AG10803 (cell line): ENCODE measurements at regions not wholly inside any gene's neighbourhood (a gene's known extent, or its start where the extent isn't known, plus 50 kb on each side); places are given as distances from the start of the nearest gene placed in this dataset.

Source experiments
- DNase-seq: peaks from one replicate; pipeline ENCODE4 v3.0.0; 2010; ENCODE audit warnings: low read depth
- H3K4me3 ChIP-seq: 2 replicates; pipeline ENCODE4 v1.5.1; 2011; ENCODE audit warnings: mild to moderate bottlenecking, low read length, control low read depth
- CTCF ChIP-seq: conservative IDR thresholded peaks from 2 replicates; pipeline ENCODE4 v1.5.1; 2011; ENCODE audit warnings: mild to moderate bottlenecking, low read length, control low read depth, inconsistent platforms

- DNase-seq = peak; percentile 63
- peak overlapping the region; percentile 36 for H3K4me3 ChIP-seq
- no peak for TF ChIP-seq CTCF
Measured at GRCh38 chr6:168157272-168158212, 78.5 kb upstream of the FRMD1 start.

DNA sequence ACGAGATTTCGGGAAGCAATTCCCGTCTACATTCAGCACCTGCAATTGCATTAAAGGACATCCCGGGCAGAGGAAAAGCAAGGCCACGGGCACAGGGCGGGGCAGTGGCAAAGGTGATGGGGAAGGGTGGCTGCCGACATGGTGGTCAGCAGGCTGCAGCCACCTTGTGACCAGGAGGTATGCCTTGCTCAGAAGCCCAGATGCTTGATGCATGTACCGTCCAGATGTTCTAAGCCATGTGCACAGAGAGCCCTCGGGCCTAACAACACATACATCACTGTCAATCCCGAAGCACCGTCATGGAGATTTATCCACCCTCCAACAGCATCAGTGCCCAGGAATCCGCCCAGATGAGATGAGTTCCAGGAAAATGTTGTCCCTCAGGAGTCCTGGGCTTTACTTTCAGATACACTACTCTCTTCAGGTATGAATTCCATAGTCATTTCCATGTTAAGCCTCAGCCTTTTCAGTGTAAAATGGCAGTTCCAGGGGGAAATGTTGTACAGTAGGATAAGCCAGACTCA lies 77.8 kb upstream of the FRMD1 start:
- no peak overlapping the region for H3K4me3 ChIP-seq
- TF ChIP-seq CTCF = no peak
- no peak for DNase-seq

GRCh38 chr6:168155821-168156741 lies 77.1 kb upstream of the FRMD1 start:
- DNase-seq = no peak
- no peak overlapping the region for H3K4me3 ChIP-seq
- no peak for TF ChIP-seq CTCF

DNA sequence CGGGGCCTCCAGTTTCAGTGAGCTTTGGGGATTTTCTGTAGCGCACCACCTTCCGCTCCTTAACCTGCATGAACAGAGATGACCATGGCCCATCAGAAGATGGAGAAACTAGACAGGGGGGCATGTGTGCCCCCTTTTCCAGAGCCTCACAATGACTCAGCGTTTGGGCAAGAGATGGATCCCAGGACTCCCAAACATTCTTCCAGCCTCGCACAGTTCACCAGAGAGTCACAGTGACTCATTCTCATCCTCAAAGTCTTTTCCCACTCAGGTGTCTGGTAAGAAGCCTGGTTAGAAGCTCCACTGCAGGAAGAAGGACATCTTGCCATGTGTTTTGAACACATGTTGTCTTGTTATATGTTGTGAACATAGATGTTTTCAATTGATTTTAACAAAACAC lies 76.2 kb upstream of the FRMD1 start:
- H3K4me3 ChIP-seq = no peak overlapping the region
- no peak for TF ChIP-seq CTCF
- peak; percentile 46 for DNase-seq

DNA sequence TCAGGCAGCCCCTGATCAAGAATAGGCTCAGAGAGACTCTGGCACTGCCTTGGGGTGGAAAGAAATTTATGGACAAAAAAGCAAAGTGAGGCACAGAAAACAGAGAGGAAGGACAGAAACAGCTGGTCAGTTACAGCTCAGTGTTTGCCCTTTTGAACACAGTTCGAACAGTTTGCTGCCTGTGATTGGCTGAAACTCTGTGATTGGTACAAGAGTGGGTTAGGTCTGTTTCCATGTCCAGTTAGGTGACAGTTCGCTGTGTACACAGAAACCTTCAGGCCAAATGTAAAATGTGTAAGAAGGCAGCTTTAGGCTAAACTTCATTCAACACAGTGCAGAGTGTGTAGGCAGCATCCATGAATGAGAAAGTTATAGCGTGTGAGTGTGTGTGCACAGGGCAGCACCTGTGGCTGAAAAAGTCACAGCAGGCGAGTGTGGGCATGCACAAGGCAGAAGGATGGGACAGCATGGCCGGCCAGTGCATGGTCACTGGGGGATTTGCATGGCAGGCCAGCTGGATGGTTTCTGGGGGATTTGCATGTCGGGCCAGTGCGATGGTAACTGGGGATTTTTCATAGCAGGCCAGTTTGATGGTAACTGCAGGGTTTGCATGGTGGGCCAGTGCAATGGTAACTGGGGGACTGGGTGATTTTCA lies 75.4 kb upstream of the FRMD1 start:
- TF ChIP-seq CTCF = no peak
- DNase-seq = no peak
- H3K4me3 ChIP-seq = no peak overlapping the region

DNA sequence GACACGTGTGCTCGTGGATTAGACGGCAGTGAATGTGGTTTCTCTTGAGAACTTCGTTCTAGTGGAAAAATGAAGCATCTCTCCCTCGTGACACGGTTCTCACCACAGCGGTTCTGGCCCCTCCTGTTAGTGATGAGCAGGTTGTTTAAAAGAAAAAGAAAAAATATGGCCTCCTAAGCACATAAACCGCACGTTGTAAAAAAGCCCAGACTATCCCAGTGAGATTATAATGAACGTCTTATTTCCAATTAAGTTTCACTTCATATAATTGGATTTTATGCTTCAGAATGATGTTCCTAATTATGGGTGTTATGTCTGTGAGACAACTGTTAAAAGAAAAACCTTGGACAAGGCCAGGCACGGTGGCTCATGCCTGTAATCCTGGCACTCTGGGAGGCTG lies 74.5 kb upstream of the FRMD1 start:
- DNase-seq = no peak
- TF ChIP-seq CTCF = no peak
- no peak overlapping the region for H3K4me3 ChIP-seq
